Kidney glomerular epithelial cell (primary cell): ENCODE measurements at regions not wholly inside any gene's neighbourhood (a gene's known extent, or its start where the extent isn't known, plus 50 kb on each side); places are given as distances from the start of the nearest gene placed in this dataset.
"Not testable (repeated sequence)": the region's sequence is repeated elsewhere in the genome, so short reads cannot be mapped to it uniquely, and the experiment has no call there.

Source experiments
- DNase-seq: peaks from one replicate; lab custom pipeline; 2025; lab: John Stamatoyannopoulos, UW

GRCh38 chr12:59142183-59142790, 222.0 kb upstream of the LRIG3 start:
- no peak for DNase-seq

DNA sequence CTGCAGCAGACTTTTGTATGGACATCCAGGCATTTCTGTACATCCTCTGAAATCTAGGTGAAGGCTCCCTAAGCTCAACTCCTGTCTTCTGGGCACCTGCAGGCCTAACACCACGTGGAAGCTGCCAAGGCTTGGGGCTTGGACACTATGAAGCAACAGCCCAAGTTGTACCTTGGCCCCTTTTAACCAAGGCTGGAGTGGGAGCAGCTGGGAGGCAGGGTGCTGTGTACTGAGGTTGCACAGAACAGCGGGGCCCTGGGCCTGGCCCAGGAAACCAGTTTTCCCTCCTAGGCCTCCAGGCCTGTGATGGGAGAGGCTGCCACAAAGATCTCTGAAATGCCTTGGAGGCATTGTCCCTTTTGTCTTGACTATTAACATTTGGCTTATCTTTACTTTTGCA, 214.4 kb upstream of the LRIG3 start:
- DNase-seq = no peak

GRCh38 chr12:59131462-59131861, 211.2 kb upstream of the LRIG3 start:
- DNase-seq = no peak

DNA sequence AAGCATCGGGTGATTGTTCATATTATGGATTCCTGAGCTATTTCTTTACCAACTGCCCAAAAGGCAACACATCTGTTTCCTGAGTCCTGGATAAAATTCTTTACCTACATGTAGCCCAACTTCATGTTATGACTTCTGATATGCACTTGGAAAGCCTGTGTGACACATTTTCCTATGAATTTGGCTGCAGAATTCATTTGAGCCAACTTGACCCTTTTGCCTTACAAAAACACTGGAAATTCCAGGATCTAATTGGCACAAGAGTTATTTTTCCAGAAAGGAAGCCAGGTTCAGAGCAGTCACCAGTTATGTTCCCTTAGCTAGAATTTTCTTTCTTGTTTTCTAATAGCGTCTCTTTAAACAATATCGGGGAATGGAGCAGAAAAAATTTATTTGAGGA, 202.5 kb upstream of the LRIG3 start:
- no peak for DNase-seq

DNA sequence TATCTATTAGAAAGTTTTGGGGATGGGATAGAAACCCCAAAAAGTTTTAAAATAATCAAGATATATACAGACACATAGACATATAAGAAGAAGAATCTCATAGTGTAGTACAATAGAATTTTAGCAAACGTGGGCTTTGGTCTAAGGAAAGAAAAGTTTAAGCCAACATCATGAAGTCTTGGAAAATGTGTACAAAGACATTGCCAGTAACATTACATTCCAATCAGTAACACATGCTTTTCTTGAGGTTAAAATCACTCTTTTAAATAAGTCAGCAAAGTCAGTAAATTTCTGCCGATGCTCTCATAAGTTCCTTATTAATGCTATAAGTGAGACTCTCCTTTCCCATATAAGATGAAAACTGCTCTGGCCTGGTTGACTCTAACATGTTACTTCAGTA, 201.1 kb upstream of the LRIG3 start:
- no peak for DNase-seq

DNA sequence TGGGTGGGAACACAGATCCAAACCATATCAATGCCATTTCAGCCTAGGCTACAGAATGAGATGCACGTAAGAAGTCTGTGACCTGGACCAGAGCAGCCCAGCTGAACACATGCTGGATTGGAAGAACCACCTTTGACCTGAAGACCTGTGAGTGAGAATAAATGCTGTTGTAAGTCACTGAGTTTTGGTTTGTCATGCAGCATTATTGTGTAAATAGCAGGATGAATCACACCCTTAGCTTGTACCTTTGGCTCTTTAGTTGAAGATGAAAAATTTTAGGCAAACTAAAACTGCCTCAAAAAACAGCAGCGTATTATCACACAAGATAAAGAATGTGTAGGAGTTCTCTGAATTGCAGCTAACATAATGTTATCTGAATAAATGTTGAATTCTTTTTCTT, 199.4 kb upstream of the LRIG3 start:
- no peak for DNase-seq

- no peak for DNase-seq
Observed at GRCh38 chr12:59118356-59118755, 198.1 kb upstream of the LRIG3 start.

DNA sequence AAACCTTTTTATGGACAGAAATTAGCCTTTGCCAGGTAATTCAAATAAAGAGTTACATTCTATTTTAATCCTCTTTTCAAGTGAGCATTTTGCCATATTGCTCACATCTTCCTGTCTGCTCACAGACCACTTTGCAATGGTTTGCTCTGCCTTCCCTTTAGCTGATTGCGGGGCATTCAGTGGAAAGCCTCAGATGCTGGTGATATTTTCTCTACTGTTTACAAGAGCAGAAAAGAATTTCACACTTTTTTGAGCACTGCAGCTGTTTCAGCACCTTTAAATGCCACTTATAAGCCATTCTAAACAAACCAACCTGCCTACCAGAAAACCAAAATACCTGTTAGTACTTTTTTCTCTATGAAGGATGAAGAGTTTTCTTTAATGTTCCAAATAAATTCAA, 195.7 kb upstream of the LRIG3 start:
- DNase-seq = no peak

GRCh38 chr12:59115526-59115925, 195.2 kb upstream of the LRIG3 start:
- no peak for DNase-seq

GRCh38 chr12:59113831-59114615, 193.7 kb upstream of the LRIG3 start:
- DNase-seq = peak; percentile 85

GRCh38 chr12:59111851-59112250, 191.5 kb upstream of the LRIG3 start:
- no peak for DNase-seq

- not testable (repeated sequence) for DNase-seq
Observed at GRCh38 chr12:59108516-59108915, 188.2 kb upstream of the LRIG3 start.

DNA sequence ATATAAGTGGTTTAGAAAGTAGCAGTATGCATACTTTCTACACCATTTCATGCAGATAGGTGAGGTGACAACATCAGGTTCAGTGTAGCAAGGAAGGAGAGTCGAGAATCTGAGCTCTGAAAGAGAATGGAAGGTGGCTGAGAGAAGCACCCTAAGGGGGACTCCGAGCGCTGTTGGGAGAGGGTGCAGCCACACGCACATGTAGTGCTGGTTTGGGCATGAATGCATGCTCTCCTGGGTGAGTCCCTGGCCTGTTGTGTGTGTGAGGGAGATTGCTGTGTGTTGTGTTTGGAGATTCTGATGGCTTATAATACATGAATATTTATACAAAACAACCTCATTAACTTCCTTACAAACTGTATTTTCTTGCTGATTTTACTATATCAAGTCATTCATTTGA, 180.3 kb upstream of the LRIG3 start:
- DNase-seq = no peak

- no peak for DNase-seq
Observed at GRCh38 chr12:59097876-59098275, 177.6 kb upstream of the LRIG3 start.

DNA sequence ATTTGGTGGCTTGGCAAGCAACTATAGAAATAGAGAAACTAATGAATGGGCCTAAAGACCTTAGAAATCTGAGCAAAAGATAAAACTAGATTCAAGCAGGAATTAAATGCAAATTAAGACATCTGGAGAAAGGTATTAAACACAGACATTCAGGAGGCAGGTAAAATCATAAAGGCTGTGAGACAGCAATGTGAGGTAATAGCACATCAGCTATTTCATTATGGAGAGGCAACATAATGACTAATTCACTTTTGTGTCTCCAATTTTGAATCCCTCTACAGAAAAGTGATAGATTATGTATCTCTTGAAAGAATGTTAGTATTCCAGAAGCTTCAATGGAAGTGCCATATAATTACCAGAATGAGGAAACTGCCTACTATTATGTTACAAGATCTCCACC, 175.9 kb upstream of the LRIG3 start:
- DNase-seq = no peak

- DNase-seq = no peak
Observed at GRCh38 chr12:59093073-59093772, 172.9 kb upstream of the LRIG3 start.

DNA sequence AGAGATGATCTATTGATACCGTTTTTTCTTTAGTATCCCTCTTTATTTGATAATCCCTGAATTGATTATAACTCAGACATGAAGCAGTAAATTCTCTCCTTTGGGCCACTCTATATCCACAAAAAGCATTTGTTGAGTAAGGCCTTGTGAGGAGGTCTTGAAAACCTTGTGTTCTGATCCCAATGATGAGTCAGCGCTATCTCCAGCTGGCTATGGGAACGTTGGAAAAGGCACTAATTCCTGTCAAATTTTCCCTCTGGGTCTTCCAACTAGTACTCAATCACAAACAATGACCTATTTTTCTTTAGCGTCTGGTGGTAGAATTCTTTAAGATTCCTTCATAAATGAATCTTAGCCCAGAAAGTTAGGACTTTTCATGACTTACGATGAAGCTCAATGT, 168.4 kb upstream of the LRIG3 start:
- no peak for DNase-seq

- DNase-seq = no peak
Observed at GRCh38 chr12:59087691-59088090, 167.4 kb upstream of the LRIG3 start.

DNA sequence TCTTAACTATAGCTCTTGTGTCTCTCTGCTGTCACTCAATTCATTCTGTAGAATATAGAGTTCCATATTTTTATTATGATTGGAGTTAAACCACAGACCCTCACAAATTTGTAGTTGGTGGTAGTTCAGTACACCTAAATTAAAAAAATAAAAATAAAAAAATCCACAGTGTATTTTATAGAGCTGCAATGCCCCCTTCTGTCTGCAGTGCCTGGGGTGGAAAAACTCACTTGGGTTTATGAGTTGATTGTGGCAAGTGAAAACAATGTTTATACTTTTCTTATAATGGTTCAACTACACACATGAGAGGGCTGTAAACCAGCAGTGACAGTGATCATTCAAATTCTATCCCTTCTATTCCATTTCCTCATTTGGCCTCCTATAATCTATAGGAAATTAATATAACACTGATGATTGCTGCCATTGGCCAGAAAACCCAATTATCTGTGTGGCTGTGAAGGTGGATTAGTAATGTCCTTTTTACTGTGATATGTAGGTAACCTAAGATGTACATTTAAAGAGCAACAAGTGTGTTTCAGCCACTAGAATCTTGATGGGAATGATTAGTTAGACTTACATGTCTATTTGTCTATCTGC, 166.9 kb upstream of the LRIG3 start:
- peak; percentile 55 for DNase-seq

DNA sequence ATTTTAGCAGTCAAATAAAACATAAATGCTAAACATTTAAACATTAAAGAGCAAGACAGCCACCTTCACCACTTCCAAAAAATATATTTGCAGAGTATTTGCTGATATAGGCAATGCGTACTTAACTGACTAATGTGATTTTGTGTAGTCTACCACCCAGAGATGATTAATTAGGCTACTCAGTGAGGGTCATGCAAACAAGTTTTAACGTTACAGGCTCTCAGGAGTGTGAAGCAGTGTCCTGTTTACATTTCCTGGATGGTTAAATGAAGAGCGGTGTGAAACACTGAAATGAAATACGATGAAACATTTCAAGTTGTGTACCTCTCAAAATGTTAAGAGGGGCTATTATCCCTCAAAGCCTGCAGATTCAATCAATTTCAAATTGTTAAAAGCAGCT, 165.8 kb upstream of the LRIG3 start:
- DNase-seq = peak; percentile 36

DNA sequence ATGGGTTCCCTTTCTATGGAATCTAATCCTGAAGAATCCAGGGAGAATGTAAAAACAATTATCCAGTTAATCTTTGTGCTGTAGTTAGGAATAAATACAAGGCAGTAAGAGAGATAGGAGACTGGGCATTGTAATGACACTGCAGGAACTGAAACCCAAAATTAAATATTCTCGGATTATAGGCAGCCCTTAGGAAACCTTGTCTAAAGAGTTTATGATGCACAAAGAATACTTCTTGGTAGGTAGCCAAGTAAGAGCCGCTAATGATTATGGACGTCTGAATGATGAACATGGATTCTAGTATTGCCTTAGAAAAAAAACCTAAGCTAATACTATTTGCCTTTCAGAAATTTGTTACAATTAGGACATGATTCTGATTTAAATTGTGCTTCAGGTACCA, 165.4 kb upstream of the LRIG3 start:
- DNase-seq = no peak

DNA sequence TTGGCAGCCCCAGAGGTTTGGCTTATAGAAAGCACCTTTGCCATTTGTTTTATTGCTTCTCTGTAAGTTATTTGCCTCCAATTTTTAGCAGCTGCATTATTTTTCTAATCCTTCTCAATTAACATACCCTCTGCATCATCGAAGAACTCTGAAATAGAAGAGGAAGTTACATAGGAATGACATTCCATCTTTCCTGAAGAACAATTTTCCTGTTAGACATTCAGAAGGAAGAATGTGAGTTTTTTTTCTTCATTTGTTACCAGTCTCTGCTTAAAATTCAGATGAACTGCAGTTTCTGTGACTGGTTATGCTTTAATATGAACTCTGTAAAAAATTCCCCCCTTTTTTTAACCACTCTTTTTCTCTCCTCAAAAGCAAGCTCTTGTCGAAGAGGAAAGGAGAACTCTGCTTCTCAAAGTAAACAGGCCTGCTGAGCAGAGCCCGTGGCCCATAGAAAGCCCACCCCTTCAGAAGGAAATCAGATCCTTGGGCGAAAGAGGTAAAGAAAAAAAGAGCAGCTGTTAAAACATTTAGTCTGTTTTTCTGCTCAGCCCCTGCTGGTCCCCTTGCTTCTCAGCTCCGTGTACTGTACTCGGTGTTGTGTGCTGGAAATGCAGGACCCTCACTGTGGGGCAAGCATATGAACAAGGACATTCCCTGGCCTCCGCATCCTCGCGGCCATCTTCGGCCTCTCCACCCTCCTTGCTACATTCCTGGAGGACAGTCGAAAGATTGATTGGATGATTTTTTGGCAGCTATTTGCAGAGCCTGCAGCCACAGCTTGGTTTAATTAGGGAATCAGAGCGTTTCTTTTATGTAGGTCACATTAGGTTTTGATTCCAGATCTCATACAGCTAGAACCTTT, 164.4 kb upstream of the LRIG3 start:
- DNase-seq = peak; percentile 26
